ENCODE measurements at regions not wholly inside any gene's neighbourhood (a gene's known extent, or its start where the extent isn't known, plus 50 kb on each side); places are given as distances from the start of the nearest gene placed in this dataset.
"Not testable (repeated sequence)": the region's sequence is repeated elsewhere in the genome, so short reads cannot be mapped to it uniquely, and the experiment has no call there.

DNA sequence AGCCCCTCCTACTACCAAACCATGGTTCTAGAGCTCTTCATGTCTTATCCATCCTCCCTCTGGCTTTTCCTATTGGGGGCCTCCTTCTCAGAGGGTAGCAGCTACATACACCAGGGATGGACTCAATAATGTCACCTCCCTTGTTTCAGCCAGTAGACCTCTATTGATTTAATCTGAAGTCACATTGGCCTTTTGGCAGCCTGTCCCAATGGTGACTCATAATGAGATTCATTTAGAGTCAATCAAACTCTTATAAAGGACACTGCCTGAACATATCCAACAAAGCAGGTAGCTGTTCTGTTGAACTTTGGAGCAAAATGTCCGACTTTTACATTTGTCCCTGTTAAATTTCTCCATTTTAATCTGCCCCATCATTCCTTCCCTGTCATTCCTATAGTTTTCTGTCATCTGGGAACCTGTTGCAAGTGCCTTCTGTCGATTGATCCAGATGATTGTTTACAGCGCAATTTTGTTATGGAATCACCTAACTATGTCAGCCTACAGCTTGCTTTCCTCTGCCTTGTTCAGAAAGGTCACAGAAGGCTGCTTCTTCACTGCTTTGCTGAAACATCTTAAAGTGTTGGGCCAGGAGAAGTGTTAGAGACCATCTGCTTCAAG, 105.9 kb downstream of the ETS2 start:
- no peak for DNase-seq (ENCODE audit: low spot score)

- no peak for DNase-seq (ENCODE audit: low spot score)
These were observed 104.8 kb downstream of the ETS2 start for GRCh38 chr21:38910390-38911067.

DNA sequence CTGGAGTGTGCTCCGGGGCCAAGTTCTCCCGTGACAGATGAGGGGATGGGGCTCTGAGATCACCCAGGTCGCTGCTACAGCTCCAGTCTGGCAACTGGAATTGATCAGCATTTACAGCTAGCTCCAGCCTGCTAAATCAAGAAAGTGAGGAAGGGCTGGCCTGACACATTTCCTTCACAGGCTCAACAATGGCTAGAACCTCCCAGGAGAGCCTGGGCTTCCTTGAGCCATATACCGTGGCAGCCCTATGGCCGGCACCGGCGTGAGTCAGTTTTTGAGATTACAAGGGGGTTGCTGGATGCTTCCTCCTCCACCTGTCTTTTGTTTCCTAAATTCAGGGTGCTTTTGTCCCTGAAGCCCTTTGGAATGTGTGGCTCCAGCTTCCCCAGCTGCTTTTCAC, 104.2 kb downstream of the ETS2 start:
- no peak for DNase-seq (ENCODE audit: low spot score)

- DNase-seq (ENCODE audit: low spot score), result no peak
These were observed 103.4 kb downstream of the ETS2 start for GRCh38 chr21:38909109-38909508.

GRCh38 chr21:38908537-38908936, 102.8 kb downstream of the ETS2 start:
- DNase-seq (ENCODE audit: low spot score), result no peak

- no peak for DNase-seq (ENCODE audit: low spot score)
These were observed 100.0 kb downstream of the ETS2 start for GRCh38 chr21:38905752-38906151.

DNA sequence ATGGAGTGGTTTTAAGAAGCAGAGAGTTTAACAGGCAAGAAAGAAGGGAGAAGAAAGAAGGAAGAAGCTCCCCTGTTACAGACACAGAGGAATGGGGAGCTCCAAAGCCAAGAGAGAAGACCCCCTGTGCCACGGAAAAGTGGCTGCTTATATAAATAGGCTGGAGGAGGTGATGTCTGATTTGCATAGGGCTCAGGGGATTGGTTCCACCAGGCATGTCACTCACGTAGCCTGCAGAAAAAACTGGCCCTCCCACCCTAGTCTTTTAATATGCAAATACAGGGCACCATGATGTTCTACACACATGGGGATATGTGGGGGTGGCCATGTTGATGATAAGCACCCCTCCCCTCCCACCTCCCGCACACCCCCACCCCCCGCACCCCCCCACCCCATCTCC, 99.6 kb downstream of the ETS2 start:
- DNase-seq (ENCODE audit: low spot score), result no peak

DNA sequence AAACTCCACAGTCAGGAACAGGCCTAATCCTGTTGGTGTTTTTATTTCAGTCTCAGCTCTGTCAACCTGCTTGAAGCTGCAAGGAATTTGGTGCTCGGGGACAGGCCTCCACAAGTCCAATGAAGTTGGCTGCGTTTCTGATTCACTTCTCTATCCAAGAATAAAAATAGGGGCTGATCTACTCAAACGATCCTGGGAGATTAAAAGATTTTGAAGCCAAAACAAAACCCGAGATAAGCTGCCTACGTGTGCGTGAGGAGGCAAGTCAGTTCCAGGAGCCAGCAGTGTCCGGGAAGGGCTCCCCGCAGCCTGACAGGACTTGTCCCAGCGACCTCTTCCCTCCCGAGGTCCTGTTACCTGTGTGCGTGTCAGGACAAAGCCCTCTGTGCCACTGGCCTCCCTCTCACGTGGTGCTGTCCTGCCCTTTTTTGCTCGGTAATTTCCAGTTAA, 98.0 kb downstream of the ETS2 start:
- no peak for DNase-seq (ENCODE audit: low spot score)

DNA sequence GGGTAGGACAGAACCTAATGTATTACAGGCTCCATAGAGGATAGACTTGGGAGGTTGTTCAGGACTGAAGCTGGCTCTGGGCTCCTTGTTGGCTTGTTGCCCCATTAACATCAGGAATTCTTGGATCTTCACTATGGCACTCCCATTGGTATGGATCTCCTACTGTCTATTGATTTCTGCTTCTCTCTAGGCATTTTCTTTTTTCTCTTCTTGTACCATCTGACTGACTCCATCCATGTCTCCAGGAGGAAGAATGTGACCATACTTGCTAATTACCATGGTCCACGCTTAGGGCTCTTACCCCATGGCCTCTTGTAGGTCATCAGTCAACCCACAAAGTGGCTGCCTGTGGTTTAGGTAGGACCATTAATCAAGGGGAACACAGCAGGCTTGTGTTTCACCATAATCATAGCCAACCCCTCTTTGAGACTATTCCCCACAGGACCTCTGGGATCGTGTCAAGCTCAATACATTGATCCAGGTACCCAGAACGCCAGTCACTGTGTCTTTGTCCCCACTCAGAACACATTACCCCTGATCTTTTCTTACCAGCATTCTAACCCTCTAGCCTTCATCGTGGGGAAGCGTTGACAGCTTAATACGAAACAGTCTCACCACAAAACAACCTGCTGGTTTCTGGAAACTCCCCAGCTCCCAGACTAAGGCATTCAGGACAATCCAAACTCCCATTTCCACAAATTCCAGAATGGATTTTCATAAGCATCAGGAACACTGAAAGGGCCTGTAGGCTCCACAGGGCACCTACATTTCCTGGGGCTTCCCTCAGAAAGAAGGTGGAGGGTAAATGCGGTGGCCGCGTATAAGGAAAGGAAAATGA, 97.1 kb downstream of the ETS2 start:
- no peak for DNase-seq (ENCODE audit: low spot score)

DNA sequence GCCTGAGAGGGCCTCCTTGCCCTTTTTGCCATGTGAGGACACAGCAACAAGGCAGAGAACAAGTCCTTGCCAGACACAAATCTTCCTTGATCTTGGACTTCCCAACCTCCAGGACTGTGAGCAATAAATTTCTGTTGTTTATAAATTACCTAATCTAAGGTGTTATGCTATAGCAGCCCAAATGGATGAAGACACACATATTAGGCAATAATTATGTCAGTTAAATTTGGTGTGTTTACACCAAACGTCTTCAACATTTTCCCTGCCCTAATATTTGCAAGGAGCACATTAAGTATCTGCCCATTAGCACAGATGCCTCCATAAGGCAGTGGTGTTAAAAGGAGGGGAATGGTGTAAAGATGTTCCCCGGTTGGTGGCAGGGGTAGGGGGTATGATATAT, 94.8 kb downstream of the ETS2 start:
- DNase-seq (ENCODE audit: low spot score), result no peak

DNA sequence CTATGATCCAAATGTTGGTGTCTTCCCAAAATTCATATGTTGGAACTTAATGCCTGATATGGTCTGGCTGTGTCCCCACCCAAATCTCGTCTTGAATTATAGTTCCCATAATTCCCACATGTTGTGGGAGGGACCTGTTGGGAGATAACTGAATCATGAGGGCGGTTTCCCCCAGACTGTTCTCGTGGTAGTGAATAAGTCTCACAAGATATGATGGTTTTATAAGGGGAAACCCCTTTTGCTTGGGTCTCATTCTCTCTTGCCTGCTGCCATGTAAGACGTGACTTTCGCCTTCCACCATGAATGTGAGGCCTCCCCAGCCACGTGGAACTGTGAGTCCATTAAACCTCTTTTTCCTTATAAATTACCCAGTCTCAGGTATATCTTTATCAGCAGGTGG, 94.3 kb downstream of the ETS2 start:
- DNase-seq (ENCODE audit: low spot score), result not testable (repeated sequence)

DNA sequence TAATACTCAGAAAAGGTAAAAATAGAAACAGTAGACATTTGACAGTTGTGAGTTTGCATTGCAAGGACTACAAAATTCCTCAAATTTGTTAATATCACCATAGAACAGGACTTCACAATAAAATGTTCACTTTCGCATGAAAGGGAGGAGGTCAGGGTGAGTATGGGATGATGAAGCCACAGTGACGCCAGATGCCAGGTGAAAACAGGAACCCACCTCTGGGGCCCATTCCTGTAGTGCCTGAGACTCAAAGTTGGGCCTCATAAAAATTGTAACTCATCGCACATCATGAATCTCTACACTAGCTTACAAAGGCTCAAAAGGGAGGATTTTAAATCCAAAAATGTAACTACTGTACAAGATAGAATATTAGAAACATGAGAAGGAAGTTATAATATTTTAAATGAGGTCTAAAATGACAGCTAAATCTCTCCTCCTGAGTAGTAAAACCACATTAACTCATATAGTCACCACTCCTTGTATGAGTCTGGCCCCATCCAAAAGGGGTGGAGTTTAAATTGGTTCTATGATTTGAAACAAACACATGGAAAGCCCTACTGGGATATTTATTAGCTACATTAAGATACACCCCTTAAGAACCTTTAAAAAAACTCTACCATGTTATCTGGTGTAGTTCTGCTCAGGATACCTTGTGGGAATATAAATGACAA, 93.7 kb downstream of the ETS2 start:
- no peak for DNase-seq (ENCODE audit: low spot score)

- DNase-seq (ENCODE audit: low spot score), result no peak
These were observed 92.8 kb downstream of the ETS2 start for GRCh38 chr21:38898422-38899096.

DNA sequence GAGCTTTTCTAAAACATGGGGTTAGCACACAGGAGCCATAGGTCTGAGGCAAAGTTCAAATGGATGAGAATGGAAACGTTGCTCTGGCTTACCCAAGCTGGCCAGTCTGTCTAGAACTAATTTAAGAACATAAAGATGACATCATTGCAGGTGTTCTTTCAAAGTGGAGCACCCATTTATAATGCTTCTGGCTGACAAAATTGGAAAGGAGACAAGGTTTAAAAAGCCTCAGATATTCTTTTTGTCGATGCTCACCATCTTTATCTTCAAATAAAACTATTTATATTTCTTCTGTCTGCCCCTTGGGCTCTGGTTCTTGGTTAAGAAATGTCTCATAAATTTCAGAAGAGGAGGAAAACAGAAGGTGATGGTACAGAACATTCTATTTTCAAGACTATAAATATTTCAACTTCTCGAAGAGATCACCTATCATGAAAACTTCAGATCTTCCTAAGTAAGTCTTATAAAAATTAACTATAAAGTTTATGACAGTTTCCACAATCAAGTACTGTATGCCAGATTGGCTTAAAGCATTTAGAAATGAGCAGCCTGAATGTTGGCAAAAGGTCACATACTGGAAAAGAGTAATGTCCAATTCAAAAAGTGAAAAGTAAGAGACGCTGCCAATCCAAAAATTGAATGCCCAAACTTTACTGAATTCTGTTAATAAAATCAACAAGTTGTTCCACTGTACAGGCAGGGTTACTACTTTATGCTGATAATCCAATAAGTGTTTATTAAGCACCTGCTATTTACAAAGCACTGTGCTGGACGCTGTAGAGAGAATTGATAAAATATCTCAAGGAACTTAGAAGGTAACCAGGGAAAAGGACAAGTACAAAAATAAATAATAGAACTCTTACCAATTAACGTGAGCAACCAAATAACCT, 92.0 kb downstream of the ETS2 start:
- no peak for DNase-seq (ENCODE audit: low spot score)

DNA sequence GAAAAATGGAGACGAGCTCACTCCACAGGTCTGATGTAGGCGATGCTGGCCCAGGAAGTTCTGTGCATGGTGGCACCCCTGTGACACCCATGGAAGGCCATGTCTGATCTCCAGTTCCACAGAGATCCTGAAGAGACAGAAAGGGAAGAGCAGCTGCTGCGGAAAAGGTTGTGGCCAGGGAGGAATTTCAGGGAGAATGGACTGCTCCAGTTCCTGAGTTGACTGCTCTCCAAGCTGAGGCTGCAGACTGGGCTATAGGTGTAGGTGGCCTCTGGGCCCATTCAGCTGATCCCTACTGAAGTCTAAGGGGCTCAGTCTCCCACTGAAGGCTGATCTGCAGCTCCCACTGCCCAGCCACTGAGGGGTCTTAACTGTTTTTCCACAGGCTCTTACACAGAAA, 89.2 kb downstream of the ETS2 start:
- DNase-seq (ENCODE audit: low spot score), result no peak

GRCh38 chr21:38888991-38889561, 83.3 kb downstream of the ETS2 start:
- no peak for DNase-seq (ENCODE audit: low spot score)

- no peak for DNase-seq (ENCODE audit: low spot score)
These were observed 82.0 kb downstream of the ETS2 start for GRCh38 chr21:38887749-38888148.

DNA sequence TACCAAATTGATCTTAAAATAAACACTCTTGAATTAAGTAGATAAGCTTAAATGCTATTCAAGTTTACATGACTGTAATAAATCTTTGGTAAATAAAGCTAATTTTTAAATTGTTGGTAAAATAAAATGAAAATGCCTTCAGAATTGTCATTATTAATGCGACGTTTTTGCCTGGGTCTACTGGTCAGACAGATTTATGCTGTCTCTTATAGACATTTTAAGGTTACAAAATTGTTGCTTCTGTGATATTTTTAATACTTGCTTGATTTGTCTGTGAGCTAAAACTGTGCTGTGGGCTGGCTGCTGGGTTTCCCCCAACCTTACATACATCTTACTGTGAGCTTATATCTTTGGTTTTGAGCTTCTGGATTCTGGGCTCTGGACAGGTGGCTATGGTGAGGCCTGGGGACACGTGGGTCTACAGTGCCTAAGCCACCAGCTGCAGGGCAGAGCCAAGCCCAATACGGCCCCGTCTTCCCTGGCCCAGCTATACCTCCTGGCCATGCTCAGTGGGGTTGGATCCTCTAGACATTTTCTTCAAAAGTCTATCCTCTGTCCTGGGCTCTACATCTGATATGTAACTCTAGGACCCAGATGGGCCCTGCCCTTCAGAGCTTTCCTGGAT, 81.4 kb downstream of the ETS2 start:
- no peak for DNase-seq (ENCODE audit: low spot score)

DNA sequence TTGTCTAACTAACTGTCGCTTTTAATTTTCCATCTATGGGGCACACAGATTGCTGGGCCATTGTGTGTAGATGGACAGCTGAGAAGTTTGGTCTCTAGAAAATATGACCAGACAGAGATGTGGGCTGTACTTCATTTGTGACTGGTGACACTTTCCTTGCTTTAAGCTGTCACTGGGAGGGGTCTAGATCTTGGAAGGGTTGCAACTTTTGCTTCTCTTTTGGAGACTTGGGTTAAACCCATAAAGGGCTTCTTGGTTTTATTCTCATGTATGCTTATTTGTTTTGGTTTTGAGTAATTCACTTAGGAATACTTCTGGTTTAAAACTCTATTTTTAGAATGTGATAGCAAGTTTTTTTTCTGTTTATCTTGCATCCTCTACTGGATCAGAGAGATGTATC, 80.2 kb downstream of the ETS2 start:
- DNase-seq (ENCODE audit: low spot score), result no peak

- DNase-seq (ENCODE audit: low spot score), result no peak
These were observed 78.7 kb downstream of the ETS2 start for GRCh38 chr21:38884440-38884839.

Measured in globus pallidus (tissue), 1 donor.